Bronchial epithelial cell (primary cell): ENCODE measurements at regions not wholly inside any gene's neighbourhood (a gene's known extent, or its start where the extent isn't known, plus 50 kb on each side); places are given as distances from the start of the nearest gene placed in this dataset.

Experiments used
- DNase-seq: peaks from one replicate; pipeline ENCODE4 v3.0.0-alpha.2; 2010; ENCODE audit warnings: low read depth
- FAIRE-seq: peaks from 2 replicates; lab custom pipeline; 2011; peaks lifted over from hg19 to GRCh38; lab: Jason Lieb, UNC
- H3K27me3 ChIP-seq: 2 replicates; pipeline ENCODE4 v1.5.1; 2011; ENCODE audit warnings: low read length; ENCODE audit not compliant: control insufficient read depth, insufficient read depth
- H3K36me3 ChIP-seq: 2 replicates; pipeline ENCODE4 v1.5.1; 2011; ENCODE audit warnings: low read length; ENCODE audit not compliant: control insufficient read depth, insufficient read depth
- H3K4me3 ChIP-seq: 2 replicates; pipeline ENCODE4 v1.5.1; 2011; ENCODE audit warnings: mild to moderate bottlenecking, low read depth, low read length, control low read depth
- CTCF ChIP-seq: IDR thresholded peaks from 2 replicates; pipeline ENCODE4 v1.5.1; 2011; ENCODE audit warnings: mild to moderate bottlenecking, moderate library complexity, low read length, control low read depth, inconsistent platforms; ENCODE audit not compliant: insufficient read depth, severe bottlenecking

GRCh38 chr21:38664315-38664714 is 141.4 kb upstream of the ETS2 start:
- Histone ChIP-seq H3K36me3 (no peaks in the 10 kb centered on the region), H3K4me3 (no peak overlapping the region), H3K27me3 (peaks cover 1% of the 10 kb centered on the region)
- FAIRE-seq (no peak), DNase-seq (no peak)
- no peak for TF ChIP-seq CTCF

- Histone ChIP-seq H3K27me3 (peaks cover 1% of the 10 kb centered on the region), H3K36me3 (no peaks in the 10 kb centered on the region), H3K4me3 (no peak overlapping the region)
- DNase-seq (no peak), FAIRE-seq (no peak)
- no peak for TF ChIP-seq CTCF
These were observed 140.9 kb upstream of the ETS2 start for GRCh38 chr21:38664841-38665240.

GRCh38 chr21:38667291-38667870 is 138.3 kb upstream of the ETS2 start:
- no peak for DNase-seq
- no peak for TF ChIP-seq CTCF
- Histone ChIP-seq H3K27me3 (no peaks in the 10 kb centered on the region), H3K4me3 (no peak overlapping the region), H3K36me3 (no peaks in the 10 kb centered on the region)
- FAIRE-seq = peak; percentile 96

GRCh38 chr21:38668067-38668466 is 137.7 kb upstream of the ETS2 start:
- FAIRE-seq = peak; percentile 50
- no peak for DNase-seq
- Histone ChIP-seq H3K27me3 (no peaks in the 10 kb centered on the region), H3K36me3 (no peaks in the 10 kb centered on the region), H3K4me3 (no peak overlapping the region)
- TF ChIP-seq CTCF = no peak

GRCh38 chr21:38668541-38668940 is 137.2 kb upstream of the ETS2 start:
- Histone ChIP-seq H3K27me3 (no peaks in the 10 kb centered on the region), H3K4me3 (no peak overlapping the region), H3K36me3 (no peaks in the 10 kb centered on the region)
- no peak for TF ChIP-seq CTCF
- FAIRE-seq (no peak), DNase-seq (no peak)

GRCh38 chr21:38669186-38669585 is 136.5 kb upstream of the ETS2 start:
- H3K27me3 ChIP-seq = no peaks in the 10 kb centered on the region
- TF ChIP-seq CTCF = peak; percentile 71

More at GRCh38 chr21:38669186-38669585, 136.5 kb upstream of the ETS2 start:
- peak; percentile 52 for DNase-seq
- Histone ChIP-seq H3K4me3 (no peak overlapping the region), H3K36me3 (no peaks in the 10 kb centered on the region)
- FAIRE-seq = no peak
